SH-SY5Y (cell line): ENCODE measurements at regions not wholly inside any gene's neighbourhood (a gene's known extent, or its start where the extent isn't known, plus 50 kb on each side); places are given as distances from the start of the nearest gene placed in this dataset.

Source experiments
- GATA2 ChIP-seq: IDR thresholded peaks from 2 replicates; pipeline ENCODE4 v1.6.1; 2011; ENCODE audit warnings: mild to moderate bottlenecking, low read depth, low read length
- GATA3 ChIP-seq: IDR thresholded peaks from 2 replicates; pipeline ENCODE4 v1.6.1; 2011; ENCODE audit warnings: low read depth, mild to moderate bottlenecking, low read length, moderate library complexity

- TF ChIP-seq GATA3 (no peak), GATA2 (no peak)
Observed at GRCh38 chr10:107340326-107340725, 175.8 kb upstream of the SORCS1 start.
